ENCODE measurements at regions not wholly inside any gene's neighbourhood (a gene's known extent, or its start where the extent isn't known, plus 50 kb on each side); places are given as distances from the start of the nearest gene placed in this dataset.

DNA sequence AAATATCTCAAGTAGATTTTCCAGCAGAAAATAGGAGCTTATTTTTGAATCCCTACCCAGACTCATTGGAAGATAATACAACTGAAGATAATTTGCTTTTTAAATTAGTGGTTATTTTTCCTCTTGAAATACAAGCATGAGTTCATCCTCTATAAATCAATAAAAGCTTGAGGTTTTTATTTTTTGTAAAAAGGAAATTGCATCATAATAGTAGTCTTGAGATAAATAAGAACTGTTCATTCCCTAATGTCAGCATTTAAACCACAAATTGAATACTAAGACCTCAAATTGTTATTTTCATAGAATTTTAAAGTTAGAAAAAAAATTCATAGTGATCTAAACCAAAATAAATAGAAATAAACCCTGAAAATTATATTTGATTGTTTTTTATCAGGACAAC is 719.1 kb downstream of the CD109 start:
- Histone ChIP-seq H3K27me3 (replicated peaks; ENCODE audit: insufficient read depth) (no peaks in the 10 kb centered on the region), H3K4me3 (no peak overlapping the region), H3K36me3 (no peaks in the 10 kb centered on the region), H3K4me1 (ENCODE audit: control insufficient read depth in 1 of 2, low read depth in 2 of 2) (no peaks in the 10 kb centered on the region), H3K9me3 (no peaks in the 10 kb centered on the region), H3K27ac (no peak overlapping the region)
- TF ChIP-seq, protein P1, sequence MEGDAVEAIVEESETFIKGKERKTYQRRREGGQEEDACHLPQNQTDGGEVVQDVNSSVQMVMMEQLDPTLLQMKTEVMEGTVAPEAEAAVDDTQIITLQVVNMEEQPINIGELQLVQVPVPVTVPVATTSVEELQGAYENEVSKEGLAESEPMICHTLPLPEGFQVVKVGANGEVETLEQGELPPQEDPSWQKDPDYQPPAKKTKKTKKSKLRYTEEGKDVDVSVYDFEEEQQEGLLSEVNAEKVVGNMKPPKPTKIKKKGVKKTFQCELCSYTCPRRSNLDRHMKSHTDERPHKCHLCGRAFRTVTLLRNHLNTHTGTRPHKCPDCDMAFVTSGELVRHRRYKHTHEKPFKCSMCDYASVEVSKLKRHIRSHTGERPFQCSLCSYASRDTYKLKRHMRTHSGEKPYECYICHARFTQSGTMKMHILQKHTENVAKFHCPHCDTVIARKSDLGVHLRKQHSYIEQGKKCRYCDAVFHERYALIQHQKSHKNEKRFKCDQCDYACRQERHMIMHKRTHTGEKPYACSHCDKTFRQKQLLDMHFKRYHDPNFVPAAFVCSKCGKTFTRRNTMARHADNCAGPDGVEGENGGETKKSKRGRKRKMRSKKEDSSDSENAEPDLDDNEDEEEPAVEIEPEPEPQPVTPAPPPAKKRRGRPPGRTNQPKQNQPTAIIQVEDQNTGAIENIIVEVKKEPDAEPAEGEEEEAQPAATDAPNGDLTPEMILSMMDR (IDR thresholded peaks at IDR 0.05): no peak
- no peak for ATAC-seq (ENCODE audit: insufficient number of reproducible peaks, low FRiP score, low read depth)
- no peak for DNase-seq (ENCODE audit: low spot score)

DNA sequence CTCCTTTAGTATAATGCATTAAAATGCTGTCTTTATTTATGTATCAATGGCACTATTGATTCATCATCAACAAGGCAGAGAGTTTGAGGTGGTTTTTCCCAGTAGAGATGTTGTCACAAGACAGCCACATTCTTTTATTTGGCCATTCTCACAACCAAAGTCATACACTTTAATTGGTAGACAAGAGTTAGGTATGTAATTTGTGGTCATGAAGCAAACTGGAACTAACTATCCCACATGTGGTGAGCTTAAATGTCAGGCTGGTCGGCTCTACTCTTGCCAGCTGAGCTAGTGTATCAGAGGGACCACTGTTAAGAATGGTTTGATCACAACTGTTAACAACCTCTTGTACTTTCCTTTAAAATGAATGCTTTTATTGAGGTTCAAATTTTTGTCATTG is 714.6 kb downstream of the CD109 start:
- DNase-seq (ENCODE audit: low spot score) (no peak), ATAC-seq (ENCODE audit: insufficient number of reproducible peaks, low FRiP score, low read depth) (no peak)
- H3K27ac ChIP-seq: no peak overlapping the region
- no peaks in the 10 kb centered on the region for H3K36me3 ChIP-seq
- TF ChIP-seq, protein P1 (IDR thresholded peaks at IDR 0.05): no peak
- no peaks in the 10 kb centered on the region for H3K27me3 ChIP-seq (replicated peaks; ENCODE audit: insufficient read depth)
- H3K4me3 ChIP-seq: no peak overlapping the region
- no peaks in the 10 kb centered on the region for H3K4me1 ChIP-seq (ENCODE audit: control insufficient read depth in 1 of 2, low read depth in 2 of 2)
- no peaks in the 10 kb centered on the region for H3K9me3 ChIP-seq

DNA sequence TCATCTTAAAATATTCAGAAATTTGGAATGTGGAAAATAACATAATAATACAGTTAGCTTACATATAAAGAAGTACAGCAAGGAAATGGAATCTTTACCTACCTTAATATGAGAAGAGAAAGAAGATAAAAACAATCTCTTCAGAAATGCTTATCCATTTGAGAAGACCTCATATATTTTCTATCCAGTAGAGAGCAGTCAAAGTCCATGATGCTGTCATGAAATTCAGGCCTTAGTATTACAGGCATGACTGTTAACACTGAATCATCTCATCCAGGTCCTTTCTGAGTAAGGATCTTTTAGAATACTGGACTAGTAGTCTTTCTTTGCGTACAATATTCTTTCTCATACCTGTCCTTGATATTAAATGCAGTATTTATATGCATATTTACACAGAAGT is 713.4 kb downstream of the CD109 start:
- no peak overlapping the region for H3K4me3 ChIP-seq
- DNase-seq (ENCODE audit: low spot score) (no peak), ATAC-seq (ENCODE audit: insufficient number of reproducible peaks, low FRiP score, low read depth) (peak; percentile 79)
- no peaks in the 10 kb centered on the region for H3K36me3 ChIP-seq
- TF ChIP-seq, protein P1 (IDR thresholded peaks at IDR 0.05): peak; percentile 40
- H3K27me3 ChIP-seq (replicated peaks; ENCODE audit: insufficient read depth): no peaks in the 10 kb centered on the region
- H3K27ac ChIP-seq: no peak overlapping the region
- H3K9me3 ChIP-seq: no peaks in the 10 kb centered on the region
- H3K4me1 ChIP-seq (ENCODE audit: control insufficient read depth in 1 of 2, low read depth in 2 of 2): no peaks in the 10 kb centered on the region

DNA sequence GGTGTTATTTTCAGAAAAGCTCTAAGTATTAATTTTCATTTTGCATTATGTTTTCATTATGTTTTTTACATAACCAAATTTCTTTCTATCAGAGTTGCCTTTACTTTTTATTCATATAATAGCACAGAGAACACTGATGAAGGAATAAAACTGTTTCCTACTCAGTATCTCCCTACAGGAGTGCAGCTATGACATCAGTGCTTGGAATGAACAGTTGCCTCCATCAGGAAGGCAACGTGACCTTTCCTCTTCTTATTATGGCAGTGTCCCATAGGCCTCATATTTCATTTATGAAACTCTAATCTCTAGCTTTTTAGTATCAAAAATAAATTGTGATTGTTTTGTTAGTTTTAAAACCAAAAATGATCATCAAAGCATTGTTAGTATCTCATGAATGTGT is 712.8 kb downstream of the CD109 start:
- Histone ChIP-seq H3K4me1 (ENCODE audit: control insufficient read depth in 1 of 2, low read depth in 2 of 2) (no peaks in the 10 kb centered on the region), H3K27ac (no peak overlapping the region), H3K36me3 (no peaks in the 10 kb centered on the region), H3K4me3 (no peak overlapping the region), H3K27me3 (replicated peaks; ENCODE audit: insufficient read depth) (no peaks in the 10 kb centered on the region), H3K9me3 (no peaks in the 10 kb centered on the region)
- TF ChIP-seq, protein P1 (IDR thresholded peaks at IDR 0.05): no peak
- ATAC-seq (ENCODE audit: insufficient number of reproducible peaks, low FRiP score, low read depth) (no peak), DNase-seq (ENCODE audit: low spot score) (no peak)

DNA sequence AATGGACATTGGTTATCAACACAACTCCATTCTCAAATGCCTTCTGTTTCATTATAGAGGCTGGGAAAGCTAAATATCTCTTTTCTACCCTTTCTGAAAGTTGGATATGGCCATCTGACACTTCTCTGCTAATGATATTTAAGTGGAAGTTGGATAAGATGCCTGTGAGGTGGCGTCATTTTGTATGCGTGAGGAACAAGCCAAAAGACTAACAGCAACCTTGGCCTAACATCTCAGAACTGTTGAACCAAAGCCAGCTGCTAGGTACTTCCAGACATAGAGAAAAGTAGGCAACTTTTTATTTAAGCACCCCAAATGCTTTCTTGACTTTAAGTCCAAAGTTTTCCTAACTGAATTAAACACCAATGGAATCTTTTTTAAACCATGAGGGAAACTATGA is 708.4 kb downstream of the CD109 start:
- H3K4me1 ChIP-seq (ENCODE audit: control insufficient read depth in 1 of 2, low read depth in 2 of 2): no peaks in the 10 kb centered on the region
- TF ChIP-seq, protein P1 (IDR thresholded peaks at IDR 0.05): no peak
- H3K27ac ChIP-seq: no peak overlapping the region
- DNase-seq (ENCODE audit: low spot score): no peak
- no peaks in the 10 kb centered on the region for H3K36me3 ChIP-seq
- ATAC-seq (ENCODE audit: insufficient number of reproducible peaks, low FRiP score, low read depth): no peak
- H3K9me3 ChIP-seq: no peaks in the 10 kb centered on the region
- H3K4me3 ChIP-seq: no peak overlapping the region
- no peaks in the 10 kb centered on the region for H3K27me3 ChIP-seq (replicated peaks; ENCODE audit: insufficient read depth)

Data from thoracic aorta (tissue), 2 donors.